ENCODE measurements at regions not wholly inside any gene's neighbourhood (a gene's known extent, or its start where the extent isn't known, plus 50 kb on each side); places are given as distances from the start of the nearest gene placed in this dataset.
A peak's percentile ranks its signal among the peaks of the same experiment; 100 is the strongest.

GRCh38 chr7:94054130-94054529 lies 50.0 kb upstream of the BET1 start:
- no peak for DNase-seq

- DNase-seq: no peak
Measured at GRCh38 chr7:94055963-94056362, 51.8 kb upstream of the BET1 start.

DNA sequence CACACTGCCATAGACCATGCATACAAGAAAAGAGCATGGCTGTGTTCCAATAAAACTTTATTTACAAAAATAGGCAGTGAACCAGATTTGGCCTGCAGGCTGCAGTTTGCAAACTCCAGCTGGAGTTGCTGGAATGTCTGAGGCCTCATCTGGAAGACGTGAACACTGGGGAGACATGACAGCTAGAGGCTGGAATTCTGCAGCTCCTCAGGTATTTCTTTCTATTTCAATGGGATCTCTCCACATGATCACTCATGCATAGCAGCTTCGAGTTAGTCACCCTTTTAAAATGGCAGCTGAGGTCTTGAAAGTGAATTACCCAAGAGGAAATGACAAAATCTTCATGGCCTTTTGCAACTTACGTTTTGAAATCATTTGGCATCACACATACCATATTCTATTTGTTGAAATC lies 52.6 kb upstream of the BET1 start:
- no peak for DNase-seq

- no peak for DNase-seq
Measured at GRCh38 chr7:94057955-94058354, 53.8 kb upstream of the BET1 start.

DNA sequence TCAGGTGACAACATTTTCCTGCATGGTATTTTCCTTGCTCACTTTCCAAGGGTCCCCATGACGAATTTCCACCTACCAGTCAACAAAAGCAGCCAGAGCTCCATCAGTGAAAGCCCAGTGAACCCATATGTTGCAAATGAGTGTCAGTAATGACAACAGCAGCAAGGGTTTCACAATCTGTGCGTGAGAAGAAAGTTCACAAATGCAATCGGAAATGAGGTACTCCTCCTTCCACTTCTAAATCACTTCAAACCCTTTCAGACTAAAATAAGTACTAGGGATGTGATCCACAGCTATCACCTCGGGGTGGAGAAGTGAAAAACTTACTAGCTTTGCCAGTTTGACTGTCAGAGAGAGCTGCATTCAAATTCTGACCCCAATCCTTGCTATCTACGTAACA lies 55.6 kb upstream of the BET1 start:
- no peak for DNase-seq

DNA sequence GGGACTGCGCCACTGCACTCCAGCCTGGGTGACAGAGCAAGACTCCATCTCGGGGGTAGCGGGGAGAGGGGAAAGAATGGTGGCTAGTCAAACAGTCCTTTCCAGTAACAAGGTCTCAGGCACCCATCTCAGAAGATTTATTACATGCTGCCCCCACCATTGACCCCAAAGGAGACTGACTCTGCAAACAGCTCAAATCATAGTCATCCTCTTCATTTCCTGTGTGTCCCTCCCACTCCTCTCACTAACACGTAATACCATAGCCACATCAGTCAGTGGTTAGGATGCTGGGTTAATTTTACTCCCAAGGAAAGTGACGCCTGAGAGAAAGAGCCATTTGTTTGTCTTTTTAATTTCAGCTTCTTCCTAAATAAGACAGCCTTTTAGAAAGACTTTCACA lies 56.6 kb upstream of the BET1 start:
- DNase-seq: no peak

- no peak for DNase-seq
Measured at GRCh38 chr7:94061326-94061725, 57.2 kb upstream of the BET1 start.

DNA sequence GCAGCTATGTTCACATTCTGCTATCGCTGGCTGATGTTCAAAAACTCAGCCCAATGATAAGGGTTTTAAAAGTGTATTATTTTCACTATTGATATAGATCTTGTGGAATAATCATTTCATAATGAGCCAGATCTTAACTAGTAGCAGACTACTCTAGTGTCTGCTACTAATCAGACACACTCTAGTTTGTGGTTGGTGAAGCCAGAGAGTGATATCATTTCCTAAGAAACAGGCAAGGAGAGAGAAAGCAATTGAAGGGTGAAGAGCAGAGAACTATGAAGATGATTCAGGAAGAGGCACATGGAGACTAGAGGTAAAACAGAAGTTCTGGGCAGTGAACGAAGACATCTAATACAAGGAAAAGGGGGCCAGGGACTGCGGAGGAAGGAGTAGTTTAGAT lies 58.2 kb upstream of the BET1 start:
- no peak for DNase-seq

GRCh38 chr7:94064541-94065191 lies 60.5 kb upstream of the BET1 start:
- DNase-seq: no peak

- no peak for DNase-seq
Measured at GRCh38 chr7:94067047-94067446, 62.9 kb upstream of the BET1 start.

DNA sequence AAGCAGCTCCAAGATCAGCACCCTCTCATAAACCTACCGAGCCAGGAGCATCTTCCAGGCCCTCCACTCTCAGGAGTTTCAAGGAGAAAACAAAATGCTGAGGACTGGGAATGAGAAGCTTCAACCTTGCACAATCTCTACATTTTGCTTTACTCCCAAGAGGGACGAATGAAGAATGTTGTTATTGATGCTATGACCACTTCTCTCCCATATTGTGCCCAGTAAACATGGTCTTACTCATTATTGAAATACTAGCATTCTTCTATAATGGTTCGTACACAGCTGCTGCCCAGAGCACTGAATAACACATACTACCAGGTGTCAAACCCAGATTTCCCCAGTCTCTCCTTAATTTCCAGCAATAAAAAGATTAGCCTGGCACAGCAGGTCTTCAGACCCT lies 63.4 kb upstream of the BET1 start:
- DNase-seq: no peak

GRCh38 chr7:94069162-94069739 lies 65.1 kb upstream of the BET1 start:
- no peak for DNase-seq

DNA sequence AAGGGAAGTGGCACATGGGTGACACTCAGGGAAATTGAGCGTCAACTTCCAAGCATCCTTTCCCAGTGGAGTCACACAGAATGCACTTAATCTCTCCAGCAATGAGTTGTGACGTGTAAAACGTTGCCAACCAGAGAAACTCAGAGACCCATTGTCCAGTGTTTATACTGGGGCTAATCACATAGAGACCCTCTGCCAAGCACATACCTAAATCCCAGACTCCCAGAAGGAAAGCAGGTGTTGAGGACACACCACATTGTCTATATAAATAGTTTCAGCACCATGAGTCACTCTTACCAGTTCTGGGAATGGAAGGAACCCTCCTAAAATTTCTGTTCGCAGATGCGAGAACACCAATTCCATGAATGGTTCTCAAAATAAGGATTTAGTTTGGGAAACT lies 76.4 kb upstream of the BET1 start:
- no peak for DNase-seq

- no peak for DNase-seq
Measured at GRCh38 chr7:94082126-94082525, 78.0 kb upstream of the BET1 start.

- peak; percentile 15 for DNase-seq
Measured at GRCh38 chr7:94087664-94088352, 83.7 kb upstream of the BET1 start.

DNA sequence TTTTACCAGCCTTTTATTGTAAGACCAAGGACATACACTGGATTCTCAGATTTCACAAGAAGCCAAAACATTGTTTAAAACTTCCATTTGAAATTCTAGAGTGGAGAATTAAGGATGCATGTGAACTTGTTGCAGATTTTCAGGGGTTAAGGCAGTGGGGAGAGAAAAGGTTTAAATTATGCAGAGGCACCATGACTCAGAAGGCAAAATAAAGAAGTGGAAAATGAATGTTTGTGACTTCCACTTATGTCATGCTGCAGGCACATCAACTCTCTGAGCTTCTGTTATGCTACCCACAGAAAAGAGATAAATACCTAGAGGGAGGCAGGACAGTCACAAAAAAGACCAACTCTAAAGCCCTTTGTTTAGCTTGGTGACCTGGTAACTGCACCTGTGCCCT lies 84.4 kb upstream of the BET1 start:
- no peak for DNase-seq

GRCh38 chr7:94089806-94090205 lies 85.7 kb upstream of the BET1 start:
- no peak for DNase-seq

DNA sequence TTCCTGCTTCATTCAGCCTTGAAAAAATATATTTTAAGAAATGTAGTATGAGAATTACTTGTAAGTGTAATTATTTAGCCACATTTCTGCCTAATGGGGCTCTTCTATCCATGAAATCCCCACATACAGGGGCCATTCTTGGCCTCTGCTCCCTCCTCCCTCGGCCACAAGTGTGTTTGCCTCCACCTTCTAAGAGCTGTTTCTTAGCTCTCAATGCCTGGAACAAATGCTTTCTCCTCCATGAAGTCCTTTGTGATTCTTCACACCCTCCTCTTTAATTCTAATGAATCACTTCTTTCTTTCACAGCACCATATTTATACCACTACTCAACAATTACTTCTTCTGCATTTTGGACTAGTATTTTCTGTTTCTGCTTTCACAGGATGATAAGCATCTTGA lies 88.8 kb upstream of the BET1 start:
- no peak for DNase-seq

GRCh38 chr7:94094298-94094697 lies 90.1 kb upstream of the BET1 start:
- no peak for DNase-seq

DNA sequence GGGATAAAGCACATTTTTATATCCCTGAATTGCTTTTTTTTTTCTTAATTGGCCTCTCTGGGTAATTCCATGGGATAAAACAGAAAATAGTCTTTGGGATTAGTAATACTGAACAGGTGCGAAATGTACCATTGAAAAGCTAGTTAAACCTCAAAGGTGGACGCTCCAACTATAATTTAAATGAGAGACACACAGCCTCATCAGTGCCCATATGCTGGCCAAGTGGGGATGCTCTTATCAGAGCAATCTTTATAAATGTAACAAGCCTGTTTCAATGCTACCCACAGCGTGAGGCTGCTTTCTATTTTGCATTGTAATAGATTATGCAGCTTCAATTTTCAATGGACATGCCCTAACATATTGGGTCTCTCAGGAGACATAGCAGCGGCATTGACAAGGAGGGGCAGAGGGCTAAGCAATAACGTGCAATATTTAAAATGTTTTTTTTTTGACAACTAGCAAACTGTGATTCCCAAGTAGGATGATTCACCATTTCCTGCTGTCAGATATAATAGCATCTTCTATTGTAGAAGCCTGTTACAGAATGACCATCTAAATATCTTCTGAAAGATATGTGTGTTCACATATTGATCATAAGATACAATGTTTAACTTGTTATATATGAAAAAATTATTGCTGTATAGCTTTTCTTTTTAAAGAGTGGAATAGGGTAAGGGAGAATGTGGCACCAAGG lies 91.3 kb upstream of the BET1 start:
- DNase-seq: no peak

- DNase-seq: no peak
Measured at GRCh38 chr7:94099679-94100078, 95.5 kb upstream of the BET1 start.

- no peak for DNase-seq
Measured at GRCh38 chr7:94100723-94101345, 96.7 kb upstream of the BET1 start.

DNA sequence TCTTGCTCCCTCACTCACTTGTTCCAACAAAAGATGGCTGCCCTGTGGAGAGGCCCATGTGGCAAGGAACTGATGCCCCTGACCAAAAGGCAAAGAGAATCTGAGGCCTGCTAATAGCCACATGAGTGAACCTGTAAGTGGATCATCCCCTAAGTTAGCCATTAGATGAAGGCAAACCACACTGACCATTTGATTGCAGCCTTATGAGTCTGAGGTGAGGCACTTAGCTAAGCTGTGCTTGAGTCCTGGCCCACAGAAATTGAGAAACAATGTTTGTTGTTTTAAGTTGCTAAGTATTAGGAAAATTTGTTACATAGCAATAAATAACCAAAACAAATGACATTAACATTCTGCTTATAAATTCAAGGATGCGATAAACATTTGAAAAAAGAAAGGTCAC lies 100.1 kb upstream of the BET1 start:
- no peak for DNase-seq

GRCh38 chr7:94109556-94109955 lies 105.4 kb upstream of the BET1 start:
- DNase-seq: no peak
